GM12878 (cell line): ENCODE measurements at regions not wholly inside any gene's neighbourhood (a gene's known extent, or its start where the extent isn't known, plus 50 kb on each side); places are given as distances from the start of the nearest gene placed in this dataset.

Source experiments
- ATAC-seq: fragments of 200-7000 bp; cut with Tn5 transposase; 3 replicates; pipeline ENCODE4 v1.9.1; 2020; ENCODE audit warnings: mild to moderate bottlenecking, moderate library complexity
- BruUV-seq: library from RNA; stranded (reverse); fragments of 400-500 nt; replicated peaks from 2 replicates; lab custom pipeline; 2021; lab: Mats Ljungman, UMichigan
- CTCF ChIA-PET: fragments of 300-600 bp; sonication (Branson Sonifier 250); formaldehyde crosslinking; extraction: SDS; loops from one replicate; lab custom pipeline; 2021; ENCODE audit warnings: inconsistent platforms; lab: Yijun Ruan, JAX
- POLR2A ChIA-PET: fragments of 350-600 bp; formaldehyde crosslinking; extraction: SDS; loops from one replicate; lab custom pipeline; 2021; ENCODE audit warnings: inconsistent platforms; lab: Charles Lee
- RAD21 ChIA-PET: fragments of 300-600 bp; sonication (Branson Sonifier 250); formaldehyde crosslinking; loops from one replicate; lab custom pipeline; 2023; ENCODE audit warnings: antibody characterized with exemption; ENCODE audit not compliant: unreplicated experiment; lab: Charles Lee
- SMC1A ChIA-PET: fragments of 300-600 bp; sonication (Branson Sonifier 250); formaldehyde crosslinking; loops from one replicate; lab custom pipeline; 2023; ENCODE audit not compliant: unreplicated experiment, uncharacterized antibody; lab: Charles Lee
- DNase-seq: peaks from one replicate; pipeline ENCODE4 v3.0.0-alpha.2; 2011; ENCODE audit warnings: low read depth, low spot score
- FAIRE-seq: peaks from 3 replicates; lab custom pipeline; 2011; peaks lifted over from hg19 to GRCh38; lab: Jason Lieb, UNC
- H2AFZ ChIP-seq: 2 replicates; pipeline ENCODE4 v1.6.0; 2011; ENCODE audit warnings: low read depth, low read length, control low read depth; ENCODE audit not compliant: control insufficient read depth
- H3K27ac ChIP-seq: 2 replicates; pipeline ENCODE4 v1.5.1; 2011; ENCODE audit warnings: control low read depth; ENCODE audit not compliant: control insufficient read depth, insufficient read depth
- H3K27me3 ChIP-seq, 2 experiments: replicated peaks in 1 of 2; 2 replicates each; pipeline versions ENCODE4 v1.6.0 to v1.6.1; 2011; ENCODE audit warnings: low read length in 1 of 2; ENCODE audit not compliant: control insufficient read depth in 2 of 2, insufficient read depth in 2 of 2
- H3K36me3 ChIP-seq, 2 experiments: 2 replicates each; pipeline ENCODE4 v1.5.1; 2011; ENCODE audit warnings: low read length in 1 of 2; ENCODE audit not compliant: control insufficient read depth in 2 of 2, insufficient read depth in 2 of 2
- H3K4me1 ChIP-seq: 2 replicates; pipeline ENCODE4 v1.6.1; 2011; ENCODE audit warnings: mild to moderate bottlenecking, low read length, moderate library complexity, mixed read lengths; ENCODE audit not compliant: control insufficient read depth, insufficient read depth
- H3K4me2 ChIP-seq: 2 replicates; pipeline ENCODE4 v1.6.0; 2011; ENCODE audit warnings: control low read depth; ENCODE audit not compliant: control insufficient read depth, insufficient read depth
- H3K4me3 ChIP-seq: fragments of 200-600 bp; sonication (generic); 2 replicates; pipeline ENCODE4 v1.5.1; 2016
- H3K79me2 ChIP-seq: 2 replicates; pipeline ENCODE4 v1.6.0; 2011; ENCODE audit warnings: low read length; ENCODE audit not compliant: control insufficient read depth, insufficient read depth
- H3K9ac ChIP-seq: 2 replicates; pipeline ENCODE4 v1.8.0; 2011; ENCODE audit warnings: low read length, control low read depth, mixed read lengths; ENCODE audit not compliant: control insufficient read depth, insufficient read depth
- H3K9me3 ChIP-seq: replicated peaks from 3 replicates; pipeline ENCODE4 v1.5.1; 2011; ENCODE audit warnings: mild to moderate bottlenecking, low read length; ENCODE audit not compliant: control insufficient read depth, insufficient read depth
- H4K20me1 ChIP-seq: 2 replicates; pipeline ENCODE4 v1.6.0; 2011; ENCODE audit not compliant: control insufficient read depth, insufficient read depth
- EGR1 ChIP-seq, 2 experiments: IDR thresholded peaks; 1 replicate in 1 of 2; 2 replicates in 1 of 2; pipeline ENCODE4 v1.6.1; 2011 to 2012; ENCODE audit warnings: low read depth in 2 of 2, low read length in 2 of 2, borderline replicate concordance in 1 of 2, mild to moderate bottlenecking in 1 of 2, moderate library complexity in 1 of 2
- HDAC6 ChIP-seq: fragments of 200-600 bp; sonication (generic); IDR thresholded peaks from one replicate; pipeline ENCODE4 v1.8.0; 2017; ENCODE audit warnings: antibody characterized with exemption; ENCODE audit not compliant: unreplicated experiment
- IRF5 ChIP-seq: fragments of 450-650 bp; IDR thresholded peaks from 2 replicates; pipeline ENCODE4 v1.6.1; 2017; ENCODE audit warnings: borderline replicate concordance
- KDM1A ChIP-seq: fragments of 200-600 bp; sonication (generic); IDR thresholded peaks from 2 replicates; pipeline ENCODE4 v1.6.1; 2016; ENCODE audit warnings: borderline replicate concordance
- PAX8 ChIP-seq: fragments of 450-650 bp; IDR thresholded peaks from 2 replicates; pipeline ENCODE4 v1.6.1; 2017; ENCODE audit warnings: mild to moderate bottlenecking, moderate library complexity
- POLR2AphosphoS2 ChIP-seq: IDR thresholded peaks from 2 replicates; pipeline ENCODE4 v1.6.1; 2011; ENCODE audit warnings: low read depth, mild to moderate bottlenecking, low read length, improper control_type of control experiment, moderate library complexity
- STAT3 ChIP-seq: IDR thresholded peaks from 2 replicates; pipeline ENCODE4 v1.6.1; 2011; ENCODE audit warnings: low read depth, low read length, improper control_type of control experiment
- ZBED1 ChIP-seq: IDR thresholded peaks from 2 replicates; pipeline ENCODE4 v1.6.1; 2016; ENCODE audit warnings: borderline replicate concordance
- ZNF274 ChIP-seq: IDR thresholded peaks from one replicate; pipeline ENCODE4 v1.8.0; 2011; ENCODE audit not compliant: insufficient read length, insufficient read depth
- WGBS: methylation state at CpG from one replicate; pipeline ENCODE4 v1.1.6; 2016; ENCODE audit warnings: low lambda C conversion rate; ENCODE audit not compliant: insufficient replicate concordance, insufficient coverage; ENCODE audit errors: missing lambda C conversion rate; 5-methylcytosine and 5-hydroxymethylcytosine counted together
- in situ Hi-C: fragments of 300-500 bp; cut with MboI; formaldehyde crosslinking; loops from 9 replicates; pipeline ENCODE4 v1.14.3; 2018; ENCODE audit warnings: mixed read lengths
- intact Hi-C: fragments of 100-400 bp; cut with micrococcal nuclease; formaldehyde crosslinking; loops from one replicate; pipeline ENCODE4 v1.14.2; 2022; ENCODE audit not compliant: unreplicated experiment

DNA sequence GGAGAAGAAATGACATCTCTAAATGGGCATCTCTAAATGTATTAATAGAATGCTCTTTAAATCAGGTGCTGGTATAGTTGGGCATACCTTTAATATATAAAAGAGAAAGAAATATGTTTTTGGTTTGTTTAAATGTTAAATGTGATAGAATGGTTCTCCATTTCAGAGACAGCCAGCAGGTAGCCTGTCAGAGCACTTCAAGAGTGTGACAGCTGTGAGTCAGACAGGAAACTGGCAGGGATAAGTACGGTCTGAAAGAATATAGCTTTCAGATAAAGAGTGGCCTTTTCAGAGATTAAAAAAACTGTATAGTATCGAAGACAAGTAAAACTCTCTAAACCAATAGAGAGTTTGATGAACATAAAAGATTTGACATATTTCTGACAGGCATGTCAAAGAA lies 654.1 kb downstream of the IGSF11 start:
- intact Hi-C loops: no loop called here
- Histone ChIP-seq H4K20me1 (no peaks in the 10 kb centered on the region), H3K79me2 (no peaks in the 10 kb centered on the region), H2AFZ (no peak overlapping the region), H3K4me2 (no peak overlapping the region), H3K4me3 (no peak overlapping the region), H3K9me3 (no peaks in the 10 kb centered on the region), H3K27ac (no peak overlapping the region), H3K27me3 (no peaks in the 10 kb centered on the region), H3K9ac (no peak overlapping the region), H3K4me1 (no peaks in the 10 kb centered on the region), H3K36me3 (no peaks in the 10 kb centered on the region)
- ChIA-PET POLR2A (no interaction called here), SMC1A (no interaction called here), CTCF (no interaction called here), RAD21 (no interaction called here)
- BruUV-seq: no TSS peak
- no peak for DNase-seq
- no peak for FAIRE-seq
- no peak for TF ChIP-seq IRF5
- TF ChIP-seq STAT3: no peak
- TF ChIP-seq KDM1A: no peak
- no peak for TF ChIP-seq POLR2AphosphoS2
- TF ChIP-seq ZNF274: no peak
- TF ChIP-seq ZBED1: no peak
- TF ChIP-seq HDAC6: no peak
- no peak for TF ChIP-seq EGR1 (IDR thresholded peaks at IDR 0.05; ENCODE audit: borderline replicate concordance in 1 of 2, low read depth in 2 of 2, low read length in 2 of 2)
- TF ChIP-seq PAX8: no peak
- in situ Hi-C loops: no loop called here
- 20% methylated on average over 2 of the region's 2 CpGs for WGBS
- peak; percentile 48; the same call in 2 of the 3 replicates for ATAC-seq
